Choroid plexus epithelial cell (primary cell): ENCODE measurements at regions not wholly inside any gene's neighbourhood (a gene's known extent, or its start where the extent isn't known, plus 50 kb on each side); places are given as distances from the start of the nearest gene placed in this dataset.
"Not testable (repeated sequence)": the region's sequence is repeated elsewhere in the genome, so short reads cannot be mapped to it uniquely, and the experiment has no call there.

ENCODE experiments used
- DNase-seq: peaks from one replicate; pipeline ENCODE4 v3.0.0-alpha.2; 2010; ENCODE audit warnings: low read depth
- H3K4me3 ChIP-seq: 2 replicates; pipeline ENCODE4 v1.5.1; 2011; ENCODE audit warnings: low read depth, mild to moderate bottlenecking, control low read depth, low read length, moderate library complexity
- CTCF ChIP-seq: conservative IDR thresholded peaks from 2 replicates; pipeline ENCODE4 v1.5.1; 2011; ENCODE audit warnings: low read depth, mild to moderate bottlenecking, control low read depth, inconsistent platforms, low read length, moderate library complexity

- no peak for DNase-seq
- peak overlapping the region; percentile 52 for H3K4me3 ChIP-seq
- TF ChIP-seq CTCF = no peak
These were observed 621.5 kb upstream of the ZNF385D start for GRCh38 chr3:22372292-22373062.

- no peak overlapping the region for H3K4me3 ChIP-seq
- DNase-seq = no peak
- no peak for TF ChIP-seq CTCF
These were observed 622.2 kb upstream of the ZNF385D start for GRCh38 chr3:22373182-22373581.

GRCh38 chr3:22373827-22374226, 622.8 kb upstream of the ZNF385D start:
- H3K4me3 ChIP-seq = no peak overlapping the region
- no peak for DNase-seq
- TF ChIP-seq CTCF = no peak

- DNase-seq = peak; percentile 79
- H3K4me3 ChIP-seq = no peak overlapping the region
- no peak for TF ChIP-seq CTCF
These were observed 626.4 kb upstream of the ZNF385D start for GRCh38 chr3:22377421-22377820.

GRCh38 chr3:22378869-22379268, 627.9 kb upstream of the ZNF385D start:
- no peak for TF ChIP-seq CTCF
- no peak for DNase-seq
- H3K4me3 ChIP-seq = no peak overlapping the region

GRCh38 chr3:22380253-22380652, 629.2 kb upstream of the ZNF385D start:
- no peak for DNase-seq
- TF ChIP-seq CTCF = no peak

GRCh38 chr3:22381564-22381963, 630.6 kb upstream of the ZNF385D start:
- DNase-seq = not testable (repeated sequence)

More at GRCh38 chr3:22380253-22380652, 629.2 kb upstream of the ZNF385D start:
- H3K4me3 ChIP-seq = no peak overlapping the region

More at GRCh38 chr3:22381564-22381963, 630.6 kb upstream of the ZNF385D start:
- not testable (repeated sequence) for H3K4me3 ChIP-seq
